ENCODE measurements at regions not wholly inside any gene's neighbourhood (a gene's known extent, or its start where the extent isn't known, plus 50 kb on each side); places are given as distances from the start of the nearest gene placed in this dataset.

GRCh38 chr12:30135776-30136175, 352.0 kb upstream of the TMTC1 start:
- H3K36me3 ChIP-seq: no peaks in the 10 kb centered on the region
- H3K27me3 ChIP-seq (ENCODE audit: low read depth): no peaks in the 10 kb centered on the region
- no peak overlapping the region for H3K27ac ChIP-seq (replicated peaks)
- DNase-seq: no peak
- H3K4me3 ChIP-seq: no peak overlapping the region
- no peaks in the 10 kb centered on the region for H3K4me1 ChIP-seq
- H3K9me3 ChIP-seq (replicated peaks): peaks cover 6% of the 10 kb centered on the region
- TF ChIP-seq, protein P1, sequence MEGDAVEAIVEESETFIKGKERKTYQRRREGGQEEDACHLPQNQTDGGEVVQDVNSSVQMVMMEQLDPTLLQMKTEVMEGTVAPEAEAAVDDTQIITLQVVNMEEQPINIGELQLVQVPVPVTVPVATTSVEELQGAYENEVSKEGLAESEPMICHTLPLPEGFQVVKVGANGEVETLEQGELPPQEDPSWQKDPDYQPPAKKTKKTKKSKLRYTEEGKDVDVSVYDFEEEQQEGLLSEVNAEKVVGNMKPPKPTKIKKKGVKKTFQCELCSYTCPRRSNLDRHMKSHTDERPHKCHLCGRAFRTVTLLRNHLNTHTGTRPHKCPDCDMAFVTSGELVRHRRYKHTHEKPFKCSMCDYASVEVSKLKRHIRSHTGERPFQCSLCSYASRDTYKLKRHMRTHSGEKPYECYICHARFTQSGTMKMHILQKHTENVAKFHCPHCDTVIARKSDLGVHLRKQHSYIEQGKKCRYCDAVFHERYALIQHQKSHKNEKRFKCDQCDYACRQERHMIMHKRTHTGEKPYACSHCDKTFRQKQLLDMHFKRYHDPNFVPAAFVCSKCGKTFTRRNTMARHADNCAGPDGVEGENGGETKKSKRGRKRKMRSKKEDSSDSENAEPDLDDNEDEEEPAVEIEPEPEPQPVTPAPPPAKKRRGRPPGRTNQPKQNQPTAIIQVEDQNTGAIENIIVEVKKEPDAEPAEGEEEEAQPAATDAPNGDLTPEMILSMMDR (IDR thresholded peaks at IDR 0.05; ENCODE audit: borderline replicate concordance): no peak
- intact Hi-C loops (cut with micrococcal nuclease): no loop called here

- TF ChIP-seq, protein P1 (IDR thresholded peaks at IDR 0.05; ENCODE audit: borderline replicate concordance): no peak
- H3K36me3 ChIP-seq: no peaks in the 10 kb centered on the region
- no peaks in the 10 kb centered on the region for H3K9me3 ChIP-seq (replicated peaks)
- H3K27me3 ChIP-seq (ENCODE audit: low read depth): no peaks in the 10 kb centered on the region
- DNase-seq: no peak
- no peaks in the 10 kb centered on the region for H3K4me1 ChIP-seq
- H3K4me3 ChIP-seq: no peak overlapping the region
- intact Hi-C loops (cut with micrococcal nuclease): no loop called here
- H3K27ac ChIP-seq (replicated peaks): no peak overlapping the region
These were observed 350.5 kb upstream of the TMTC1 start for GRCh38 chr12:30134229-30134628.

- H3K9me3 ChIP-seq (replicated peaks): peaks cover 6% of the 10 kb centered on the region
- TF ChIP-seq, protein P1 (IDR thresholded peaks at IDR 0.05; ENCODE audit: borderline replicate concordance): no peak
- H3K4me3 ChIP-seq: no peak overlapping the region
- no peak for DNase-seq
- intact Hi-C loops (cut with micrococcal nuclease): no loop called here
- H3K27me3 ChIP-seq (ENCODE audit: low read depth): no peaks in the 10 kb centered on the region
- no peaks in the 10 kb centered on the region for H3K4me1 ChIP-seq
- no peaks in the 10 kb centered on the region for H3K36me3 ChIP-seq
- H3K27ac ChIP-seq (replicated peaks): no peak overlapping the region
These were observed 343.2 kb upstream of the TMTC1 start for GRCh38 chr12:30126944-30127343.

DNA sequence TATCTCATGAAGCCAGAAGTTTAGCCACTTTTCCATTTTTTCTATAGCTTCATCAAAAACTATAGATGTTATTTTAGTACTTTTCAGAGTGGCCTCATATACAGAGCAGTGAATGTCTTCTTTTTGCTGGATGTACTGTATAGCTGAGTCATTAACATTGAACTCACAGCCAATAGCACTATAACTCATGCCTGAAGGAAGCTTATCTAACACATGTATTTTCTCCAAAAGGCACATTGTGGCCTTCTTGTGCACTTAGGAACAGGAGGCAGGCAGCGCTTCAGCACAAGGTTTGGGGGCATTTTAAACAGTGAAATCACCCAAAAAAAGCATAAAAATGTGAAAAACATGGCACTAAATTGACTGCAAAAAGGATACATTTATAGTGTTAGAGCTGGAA, 336.8 kb upstream of the TMTC1 start:
- DNase-seq: no peak
- H3K27me3 ChIP-seq (ENCODE audit: low read depth): no peaks in the 10 kb centered on the region
- H3K36me3 ChIP-seq: no peaks in the 10 kb centered on the region
- TF ChIP-seq, protein P1 (IDR thresholded peaks at IDR 0.05; ENCODE audit: borderline replicate concordance): no peak
- no peak overlapping the region for H3K4me3 ChIP-seq
- no peaks in the 10 kb centered on the region for H3K4me1 ChIP-seq
- H3K27ac ChIP-seq (replicated peaks): no peak overlapping the region
- H3K9me3 ChIP-seq (replicated peaks): peaks cover 22% of the 10 kb centered on the region
- intact Hi-C loops (cut with micrococcal nuclease): no loop called here

- intact Hi-C loops (cut with micrococcal nuclease): no loop called here
- TF ChIP-seq, protein P1 (IDR thresholded peaks at IDR 0.05; ENCODE audit: borderline replicate concordance): no peak
- Histone ChIP-seq H3K27ac (replicated peaks) (no peak overlapping the region), H3K36me3 (no peaks in the 10 kb centered on the region), H3K4me3 (no peak overlapping the region), H3K27me3 (ENCODE audit: low read depth) (no peaks in the 10 kb centered on the region), H3K9me3 (replicated peaks) (peaks cover 17% of the 10 kb centered on the region), H3K4me1 (no peaks in the 10 kb centered on the region)
- no peak for DNase-seq
These were observed 333.7 kb upstream of the TMTC1 start for GRCh38 chr12:30117483-30117882.

GRCh38 chr12:30111719-30112118, 328.0 kb upstream of the TMTC1 start:
- intact Hi-C loops (cut with micrococcal nuclease): no loop called here
- TF ChIP-seq, protein P1 (IDR thresholded peaks at IDR 0.05; ENCODE audit: borderline replicate concordance): no peak

More at GRCh38 chr12:30111719-30112118, 328.0 kb upstream of the TMTC1 start:
- DNase-seq: no peak
- H3K27me3 ChIP-seq (ENCODE audit: low read depth): no peaks in the 10 kb centered on the region
- H3K9me3 ChIP-seq (replicated peaks): no peaks in the 10 kb centered on the region
- H3K4me1 ChIP-seq: no peaks in the 10 kb centered on the region
- H3K4me3 ChIP-seq: no peak overlapping the region
- H3K36me3 ChIP-seq: no peaks in the 10 kb centered on the region
- no peak overlapping the region for H3K27ac ChIP-seq (replicated peaks)
